ENCODE measurements at regions not wholly inside any gene's neighbourhood (a gene's known extent, or its start where the extent isn't known, plus 50 kb on each side); places are given as distances from the start of the nearest gene placed in this dataset.
"Not testable (repeated sequence)": the region's sequence is repeated elsewhere in the genome, so short reads cannot be mapped to it uniquely, and the experiment has no call there.

DNA sequence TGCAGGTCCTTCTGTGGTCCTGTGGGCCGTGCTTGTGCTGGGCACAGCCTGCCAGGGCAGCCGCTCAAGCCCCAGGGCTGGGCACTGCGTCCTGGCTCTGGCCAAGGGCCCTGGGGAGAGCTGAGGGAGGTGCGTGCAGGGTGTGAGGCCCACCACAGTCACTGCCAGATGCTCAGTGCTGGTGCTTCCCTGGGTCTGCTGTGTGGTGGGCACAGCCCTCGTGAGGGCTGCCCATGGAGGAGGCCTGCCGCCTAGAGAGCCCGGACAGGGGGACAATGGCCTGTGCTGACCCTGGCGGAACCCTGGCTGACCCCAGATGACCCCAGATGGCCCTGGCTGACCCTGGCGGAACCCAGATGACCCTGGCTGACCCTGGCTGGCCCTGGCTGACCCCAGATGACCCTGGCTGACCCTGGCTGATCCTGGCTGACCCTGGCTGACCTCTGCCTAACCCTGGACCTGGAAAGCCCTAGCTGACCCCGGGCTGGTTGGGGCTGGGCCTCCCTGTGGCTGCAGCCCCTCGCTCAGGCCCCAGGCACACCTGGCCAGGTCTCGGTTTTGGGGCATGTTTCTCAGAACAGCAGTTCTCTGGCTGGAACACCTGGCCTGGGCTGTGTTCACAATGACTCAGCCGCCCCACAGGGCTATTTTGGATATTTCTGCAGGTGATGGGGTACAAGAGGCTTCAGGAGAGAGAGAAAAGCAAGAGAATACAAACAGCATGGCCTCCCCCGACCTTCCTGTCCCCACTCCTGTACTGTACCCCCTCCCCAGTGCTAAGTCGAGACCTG, 55.4 kb downstream of the TMEM121 start:
- Histone ChIP-seq H3K9me3 (ENCODE audit: low read depth, low read length) (no peaks in the 10 kb centered on the region), H3K4me1 (ENCODE audit: insufficient read depth, low read length) (peaks cover 9% of the 10 kb centered on the region)

DNA sequence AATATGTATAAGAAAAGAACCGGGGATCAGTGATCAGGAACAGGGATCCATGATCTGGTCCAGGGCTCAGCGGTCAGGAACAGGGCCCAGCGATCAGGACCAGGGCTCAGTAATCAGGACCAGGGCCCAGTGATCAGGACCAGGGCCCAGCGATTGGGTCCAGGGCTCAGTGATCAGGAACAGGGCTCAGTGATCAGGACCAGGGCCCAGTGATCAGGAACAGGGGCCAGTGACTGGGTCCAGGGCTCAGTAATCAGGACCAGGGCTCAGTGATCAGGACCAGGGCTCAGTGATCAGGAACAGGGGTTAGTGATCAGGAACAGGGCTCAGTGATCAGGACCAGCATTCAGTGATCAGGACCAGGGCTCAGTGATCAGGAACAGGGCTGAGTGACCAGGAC, 56.3 kb downstream of the TMEM121 start:
- H3K27me3 ChIP-seq (ENCODE audit: insufficient read depth, low read length) = no peaks in the 10 kb centered on the region
- H3K4me1 ChIP-seq (ENCODE audit: insufficient read depth, low read length) = peaks cover 4% of the 10 kb centered on the region
- H3K9me3 ChIP-seq (ENCODE audit: low read depth, low read length) = no peaks in the 10 kb centered on the region
- no peak overlapping the region for H3K4me3 ChIP-seq (ENCODE audit: low read length)

More for the DNA sequence above, 55.4 kb downstream of the TMEM121 start:
- H3K27me3 ChIP-seq (ENCODE audit: insufficient read depth, low read length) = no peaks in the 10 kb centered on the region
- no peak overlapping the region for H3K4me3 ChIP-seq (ENCODE audit: low read length)

GRCh38 chr14:105583914-105584313, 57.5 kb downstream of the TMEM121 start:
- H3K4me3 ChIP-seq (ENCODE audit: low read length); H3K9me3 ChIP-seq (ENCODE audit: low read depth, low read length); H3K27me3 ChIP-seq (ENCODE audit: insufficient read depth, low read length); H3K4me1 ChIP-seq (ENCODE audit: insufficient read depth, low read length): not testable (repeated sequence)

DNA sequence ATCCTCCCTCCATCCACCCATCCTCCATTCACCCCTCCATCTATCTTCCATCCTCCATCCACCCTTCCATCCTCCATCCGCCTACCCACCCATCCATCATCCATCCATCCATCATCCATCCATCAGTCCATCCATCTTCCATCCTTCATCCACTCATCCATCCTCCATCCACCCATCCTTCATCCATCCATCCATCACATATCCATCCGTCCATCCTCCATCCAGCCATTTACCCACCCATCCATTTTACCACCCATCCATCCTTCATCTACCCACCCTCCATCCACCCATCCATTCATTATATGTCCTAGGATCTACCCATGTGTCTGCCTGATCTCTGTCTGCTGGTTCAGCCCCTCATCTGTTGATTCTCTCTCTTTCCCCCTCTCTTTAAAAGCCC, 58.9 kb downstream of the TMEM121 start:
- H3K27me3 ChIP-seq (ENCODE audit: insufficient read depth, low read length); H3K4me1 ChIP-seq (ENCODE audit: insufficient read depth, low read length); H3K9me3 ChIP-seq (ENCODE audit: low read depth, low read length); H3K4me3 ChIP-seq (ENCODE audit: low read length): not testable (repeated sequence)

GRCh38 chr14:105585722-105586121, 59.3 kb downstream of the TMEM121 start:
- H3K9me3 ChIP-seq (ENCODE audit: low read depth, low read length); H3K4me3 ChIP-seq (ENCODE audit: low read length); H3K4me1 ChIP-seq (ENCODE audit: insufficient read depth, low read length); H3K27me3 ChIP-seq (ENCODE audit: insufficient read depth, low read length): not testable (repeated sequence)

DNA sequence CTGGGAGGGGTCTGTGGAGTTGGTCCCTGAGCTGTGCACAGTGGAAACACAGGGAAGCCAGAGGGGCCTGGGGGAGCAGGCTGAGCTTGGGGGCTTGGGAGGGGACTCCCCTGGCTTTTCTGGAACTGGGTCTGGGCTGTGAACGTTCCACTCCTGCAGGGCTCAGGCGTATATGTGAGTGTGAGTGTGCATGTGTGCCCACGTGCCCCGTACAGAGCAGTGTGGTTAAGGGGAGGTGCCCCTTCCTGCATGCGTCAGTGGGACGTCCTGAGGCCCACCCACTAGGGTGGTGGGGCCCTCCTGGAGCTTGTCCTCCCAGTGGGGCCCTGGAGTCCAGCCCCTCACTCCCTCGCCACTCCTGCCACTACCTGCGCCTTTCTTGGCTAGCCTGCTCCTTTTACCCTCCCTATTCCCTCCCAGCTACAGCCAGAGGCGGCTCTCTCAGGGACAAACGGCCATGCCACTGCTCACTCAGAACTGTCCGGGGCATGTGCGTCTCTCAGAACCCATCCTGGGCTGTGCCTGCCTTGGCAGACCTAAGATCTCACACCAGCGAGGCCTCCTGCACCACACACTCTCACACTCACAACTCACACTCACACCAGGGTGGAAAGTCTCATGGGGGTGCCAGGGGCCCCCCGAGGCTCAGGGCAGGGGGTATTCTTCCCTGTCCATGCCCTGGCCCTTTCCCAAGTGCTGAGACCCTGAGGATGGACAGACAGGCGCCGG, 59.9 kb downstream of the TMEM121 start:
- not testable (repeated sequence) for H3K4me3 ChIP-seq (ENCODE audit: low read length); H3K4me1 ChIP-seq (ENCODE audit: insufficient read depth, low read length); H3K27me3 ChIP-seq (ENCODE audit: insufficient read depth, low read length); H3K9me3 ChIP-seq (ENCODE audit: low read depth, low read length)

GRCh38 chr14:105587034-105587433, 60.7 kb downstream of the TMEM121 start:
- not testable (repeated sequence) for H3K9me3 ChIP-seq (ENCODE audit: low read depth, low read length); H3K4me1 ChIP-seq (ENCODE audit: insufficient read depth, low read length); H3K27me3 ChIP-seq (ENCODE audit: insufficient read depth, low read length); H3K4me3 ChIP-seq (ENCODE audit: low read length)

- H3K4me1 ChIP-seq (ENCODE audit: insufficient read depth, low read length); H3K27me3 ChIP-seq (ENCODE audit: insufficient read depth, low read length); H3K9me3 ChIP-seq (ENCODE audit: low read depth, low read length); H3K4me3 ChIP-seq (ENCODE audit: low read length): not testable (repeated sequence)
Measured at GRCh38 chr14:105587482-105588235, 61.3 kb downstream of the TMEM121 start.

- no peaks in the 10 kb centered on the region for H3K27me3 ChIP-seq (ENCODE audit: insufficient read depth, low read length)
- no peak overlapping the region for H3K4me3 ChIP-seq (ENCODE audit: low read length)
- H3K9me3 ChIP-seq (ENCODE audit: low read depth, low read length) = no peaks in the 10 kb centered on the region
- H3K4me1 ChIP-seq (ENCODE audit: insufficient read depth, low read length) = no peaks in the 10 kb centered on the region
Measured at GRCh38 chr14:105588236-105588860, 62.0 kb downstream of the TMEM121 start.

DNA sequence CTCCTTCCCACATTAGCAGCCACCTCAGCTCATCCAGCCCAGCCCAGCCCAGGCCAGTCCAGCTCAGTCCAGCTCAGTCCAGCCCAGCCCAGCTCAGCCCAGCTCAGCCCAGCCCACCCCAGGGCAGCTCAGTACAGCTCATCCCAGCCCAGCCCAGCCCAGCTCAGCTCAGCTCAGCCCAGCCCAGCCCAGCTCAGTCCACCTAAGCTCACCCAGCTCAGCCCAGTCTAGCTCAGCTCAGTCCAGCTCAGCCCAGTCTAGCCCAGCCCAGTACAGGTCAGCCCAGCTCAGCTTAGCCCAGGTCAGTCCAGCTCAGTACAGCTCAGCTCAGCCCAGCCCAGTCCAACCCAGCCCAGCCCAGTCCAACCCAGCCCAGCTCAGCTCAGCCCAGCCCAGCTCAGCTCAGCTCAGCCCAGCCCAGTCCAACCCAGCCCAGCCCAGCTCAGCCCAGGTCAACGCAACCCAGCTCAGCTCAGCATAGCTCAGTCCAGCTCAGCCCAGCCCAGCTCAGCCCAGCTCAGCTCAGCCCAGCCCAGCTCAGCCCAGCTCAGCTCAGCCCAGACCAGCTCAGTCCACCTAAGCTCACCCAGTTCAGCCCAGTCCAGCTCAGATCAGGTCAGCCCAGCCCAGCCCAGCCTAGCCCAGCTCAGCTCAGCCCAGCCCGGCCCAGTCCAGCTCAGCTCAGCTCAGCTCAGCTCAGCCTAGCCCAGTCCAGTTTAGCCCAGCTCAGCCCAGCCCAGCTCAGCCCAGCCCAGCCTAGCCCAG, 63.0 kb downstream of the TMEM121 start:
- H3K27me3 ChIP-seq (ENCODE audit: insufficient read depth, low read length) = no peaks in the 10 kb centered on the region
- H3K9me3 ChIP-seq (ENCODE audit: low read depth, low read length) = no peaks in the 10 kb centered on the region
- H3K4me1 ChIP-seq (ENCODE audit: insufficient read depth, low read length) = no peaks in the 10 kb centered on the region
- no peak overlapping the region for H3K4me3 ChIP-seq (ENCODE audit: low read length)

GRCh38 chr14:105589926-105590185, 63.5 kb downstream of the TMEM121 start:
- not testable (repeated sequence) for H3K4me1 ChIP-seq (ENCODE audit: insufficient read depth, low read length); H3K9me3 ChIP-seq (ENCODE audit: low read depth, low read length); H3K27me3 ChIP-seq (ENCODE audit: insufficient read depth, low read length); H3K4me3 ChIP-seq (ENCODE audit: low read length)

- Histone ChIP-seq H3K9me3 (ENCODE audit: low read depth, low read length) (no peaks in the 10 kb centered on the region), H3K27me3 (ENCODE audit: insufficient read depth, low read length) (no peaks in the 10 kb centered on the region), H3K4me3 (ENCODE audit: low read length) (no peak overlapping the region), H3K4me1 (ENCODE audit: insufficient read depth, low read length) (no peaks in the 10 kb centered on the region)
Measured at GRCh38 chr14:105591052-105591451, 64.7 kb downstream of the TMEM121 start.

GRCh38 chr14:105591792-105592341, 65.5 kb downstream of the TMEM121 start:
- not testable (repeated sequence) for H3K27me3 ChIP-seq (ENCODE audit: insufficient read depth, low read length); H3K9me3 ChIP-seq (ENCODE audit: low read depth, low read length); H3K4me3 ChIP-seq (ENCODE audit: low read length); H3K4me1 ChIP-seq (ENCODE audit: insufficient read depth, low read length)

- not testable (repeated sequence) for H3K27me3 ChIP-seq (ENCODE audit: insufficient read depth, low read length); H3K4me1 ChIP-seq (ENCODE audit: insufficient read depth, low read length); H3K4me3 ChIP-seq (ENCODE audit: low read length); H3K9me3 ChIP-seq (ENCODE audit: low read depth, low read length)
Measured at GRCh38 chr14:105592646-105593045, 66.3 kb downstream of the TMEM121 start.

Data from mononuclear cell (primary cell).